ENCODE measurements at regions not wholly inside any gene's neighbourhood (a gene's known extent, or its start where the extent isn't known, plus 50 kb on each side); places are given as distances from the start of the nearest gene placed in this dataset.
"Not testable (repeated sequence)": the region's sequence is repeated elsewhere in the genome, so short reads cannot be mapped to it uniquely, and the experiment has no call there.

GRCh38 chr6:167751579-167752115, 75.1 kb upstream of the AFDN start:
- no peak for DNase-seq

DNA sequence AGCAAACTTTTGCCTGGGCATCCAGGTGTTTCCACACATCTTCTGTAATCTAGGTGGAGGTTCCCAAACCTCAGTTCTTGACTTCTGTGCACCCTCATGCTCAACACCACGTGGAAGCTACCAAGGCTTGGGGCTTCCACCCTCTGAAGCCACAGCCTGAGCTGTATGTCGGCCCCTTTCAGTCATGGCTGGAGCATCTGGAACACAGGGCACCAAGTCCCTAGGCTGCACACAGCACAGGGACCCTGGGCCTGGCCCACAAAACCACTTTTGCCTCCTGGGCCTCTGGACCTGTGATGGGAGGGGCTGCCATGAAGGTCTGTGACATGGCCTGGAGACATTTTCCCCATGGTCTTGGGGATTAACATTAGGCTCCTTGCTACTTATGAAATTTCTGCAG, 73.4 kb upstream of the AFDN start:
- not testable (repeated sequence) for DNase-seq

GRCh38 chr6:167754691-167755090, 72.0 kb upstream of the AFDN start:
- no peak for DNase-seq

- DNase-seq: no peak
Measured at GRCh38 chr6:167755461-167755860, 71.2 kb upstream of the AFDN start.

- DNase-seq: no peak
Measured at GRCh38 chr6:167756597-167756996, 70.1 kb upstream of the AFDN start.

- no peak for DNase-seq
Measured at GRCh38 chr6:167757249-167757648, 69.5 kb upstream of the AFDN start.

DNA sequence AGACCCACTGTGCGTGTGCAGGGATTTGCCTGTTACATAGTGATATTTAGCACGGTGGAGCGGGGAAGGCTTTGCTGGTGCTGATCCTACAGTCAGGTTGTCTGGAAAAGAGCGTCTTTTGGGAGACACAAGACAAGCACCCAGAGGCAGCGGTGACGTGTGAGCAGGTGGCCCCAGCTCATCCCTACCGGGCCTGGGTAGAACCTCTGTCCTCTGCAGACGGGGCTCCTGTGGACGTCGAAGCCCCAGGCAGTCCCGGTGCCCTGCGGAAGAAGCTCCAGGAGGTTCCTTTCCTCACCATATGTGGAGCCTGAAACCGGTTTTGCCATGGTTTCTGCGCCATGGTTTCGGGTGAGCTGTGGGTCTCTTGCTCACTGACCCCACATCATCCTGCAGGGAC, 68.9 kb upstream of the AFDN start:
- no peak for DNase-seq

GRCh38 chr6:167758309-167759023, 68.2 kb upstream of the AFDN start:
- DNase-seq: no peak

DNA sequence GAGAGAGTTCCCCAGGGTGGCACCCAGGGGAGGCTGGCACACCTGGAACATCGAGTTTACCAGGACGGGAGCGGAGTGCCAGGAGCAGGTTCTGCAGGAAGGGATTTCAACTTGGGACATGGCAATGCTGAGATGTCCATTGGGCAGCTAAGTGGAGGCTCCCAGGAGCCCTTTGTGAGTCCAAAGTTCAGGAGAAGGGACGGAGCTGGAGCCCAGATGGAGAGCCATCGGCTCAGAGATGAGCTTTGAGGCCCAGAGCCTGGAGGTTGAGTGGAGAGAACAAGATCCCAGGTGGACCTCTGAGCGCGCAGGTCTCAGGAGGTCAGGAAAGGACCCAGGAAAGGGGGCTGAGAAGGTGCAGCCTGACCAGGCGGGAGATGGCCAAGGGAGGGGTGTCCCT, 67.5 kb upstream of the AFDN start:
- DNase-seq: no peak

DNA sequence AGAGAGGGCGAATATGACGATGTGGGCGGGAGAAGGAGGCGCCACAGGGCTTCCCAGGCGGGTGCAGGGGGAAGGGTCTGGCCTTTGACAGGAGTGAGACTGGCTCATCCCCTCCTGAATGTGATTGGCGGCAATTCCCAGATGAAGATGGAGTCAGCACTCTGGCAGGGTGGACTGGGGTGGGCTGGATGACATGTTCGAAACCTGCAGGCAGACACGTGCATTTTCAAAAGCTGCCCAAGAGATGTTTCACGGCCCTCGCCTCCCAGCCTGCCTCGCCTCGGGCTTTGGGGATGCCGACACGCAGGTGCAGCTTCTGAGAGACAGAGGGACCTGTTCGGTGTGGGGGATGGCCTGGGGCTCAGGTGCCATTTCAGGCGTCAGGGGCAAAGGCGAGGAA, 66.8 kb upstream of the AFDN start:
- DNase-seq: no peak

DNA sequence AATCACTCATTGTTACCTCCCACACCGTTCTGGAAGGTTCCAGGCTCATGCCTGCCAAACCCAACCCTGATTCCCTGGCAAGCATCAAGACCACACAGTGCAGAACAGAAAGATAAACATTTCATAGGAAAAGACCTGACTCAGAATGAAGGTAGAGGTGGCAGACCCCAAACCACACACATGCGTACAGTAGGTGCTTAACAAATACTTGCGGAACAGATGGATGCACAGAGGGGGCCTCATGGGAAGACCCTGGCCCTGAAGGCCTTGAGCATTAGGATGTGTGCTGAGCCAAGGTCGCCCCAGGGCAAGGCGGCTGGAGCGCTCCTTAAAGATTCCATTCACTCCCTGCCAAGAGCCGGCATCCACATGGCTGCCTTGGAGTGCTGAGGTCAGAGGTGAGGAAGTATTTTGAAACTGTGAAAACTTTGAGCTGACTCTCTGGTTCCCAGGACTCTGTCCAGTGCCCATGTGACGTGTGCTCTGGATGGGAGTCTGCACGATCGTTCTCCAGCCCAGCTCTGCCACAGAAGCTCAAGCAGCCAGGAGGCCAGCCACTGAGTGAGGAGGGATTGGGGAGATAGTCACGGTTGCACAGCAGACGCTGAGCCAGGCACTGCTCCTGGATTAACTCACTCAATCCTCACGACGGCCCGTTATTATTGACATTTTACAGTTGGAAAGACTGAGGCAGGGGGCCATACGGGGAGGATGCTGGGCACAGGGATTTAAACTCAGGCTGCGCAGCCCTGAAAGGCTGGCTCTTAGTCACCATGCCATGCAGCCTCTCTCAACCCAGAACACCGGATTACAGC, 65.5 kb upstream of the AFDN start:
- peak in 10 of 56 donors; percentile 13 to 43 (median 25) for DNase-seq

DNA sequence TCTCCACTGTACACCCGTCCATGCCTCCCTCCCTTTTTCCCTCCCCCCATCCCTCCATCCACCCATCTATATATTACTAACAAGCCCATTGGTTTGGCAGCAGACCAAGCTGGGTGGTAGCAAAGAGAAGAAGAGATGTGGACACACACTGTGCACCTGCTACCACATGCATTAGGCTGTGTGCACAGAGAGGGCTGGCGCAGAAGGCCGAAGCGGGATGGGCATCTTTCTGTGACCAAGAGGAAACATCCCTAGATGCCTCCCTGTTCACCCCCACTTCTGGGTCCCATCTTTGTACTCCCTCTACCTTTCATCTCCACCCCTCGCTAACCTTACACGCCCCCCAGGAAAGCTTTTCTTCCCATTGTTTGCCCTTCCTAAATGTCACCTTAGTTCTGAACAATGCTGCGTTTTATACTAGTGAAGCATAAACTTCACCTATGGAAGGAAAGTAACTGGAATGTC, 64.9 kb upstream of the AFDN start:
- DNase-seq: peak in 1 of 56 donors; percentile 20

- DNase-seq: peak in 18 of 56 donors; percentile 8 to 52 (median 30)
Measured at GRCh38 chr6:167762259-167762962, 64.3 kb upstream of the AFDN start.

DNA sequence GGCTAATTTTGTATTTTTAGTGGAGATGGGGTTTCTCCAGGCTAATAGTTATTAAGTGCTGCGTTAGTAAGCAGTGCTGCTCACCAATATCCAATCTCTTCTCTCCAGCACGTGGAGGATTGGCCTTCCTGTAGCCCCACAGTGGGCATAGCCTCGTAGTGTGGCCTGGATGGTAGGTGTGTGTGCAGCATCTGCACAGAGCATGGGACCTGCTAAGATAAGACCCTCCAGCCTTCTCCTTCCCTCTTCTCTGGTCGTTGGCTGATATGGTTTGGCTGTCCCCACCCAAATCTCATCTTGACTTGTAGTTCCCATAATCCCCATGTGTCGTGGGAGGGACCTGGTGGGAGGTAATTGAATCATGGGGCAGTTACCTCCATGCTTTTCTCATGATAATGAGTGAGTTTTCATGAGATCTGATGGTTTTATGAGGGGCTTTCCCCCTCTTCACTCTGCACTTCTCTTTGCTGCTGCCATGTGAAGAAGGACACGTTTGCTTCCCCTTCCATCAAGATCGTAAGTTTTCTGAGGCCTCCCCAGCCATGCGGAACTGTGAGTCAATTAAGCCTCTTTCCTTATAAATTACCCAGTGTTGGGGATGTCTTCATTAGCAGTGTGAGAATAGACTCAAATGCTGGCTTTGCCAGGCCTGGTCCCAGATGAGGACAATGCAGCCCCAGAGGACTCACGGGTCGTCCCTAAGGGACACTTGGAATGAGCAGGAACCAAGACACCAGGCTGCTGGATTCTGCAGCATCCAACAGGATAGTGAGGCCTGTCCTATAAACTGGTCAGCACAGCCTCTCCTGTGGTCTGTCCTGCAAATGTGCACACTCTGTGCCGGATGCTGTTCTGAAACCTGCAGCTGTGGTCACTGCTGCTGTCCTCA, 63.4 kb upstream of the AFDN start:
- DNase-seq: no peak

DNA sequence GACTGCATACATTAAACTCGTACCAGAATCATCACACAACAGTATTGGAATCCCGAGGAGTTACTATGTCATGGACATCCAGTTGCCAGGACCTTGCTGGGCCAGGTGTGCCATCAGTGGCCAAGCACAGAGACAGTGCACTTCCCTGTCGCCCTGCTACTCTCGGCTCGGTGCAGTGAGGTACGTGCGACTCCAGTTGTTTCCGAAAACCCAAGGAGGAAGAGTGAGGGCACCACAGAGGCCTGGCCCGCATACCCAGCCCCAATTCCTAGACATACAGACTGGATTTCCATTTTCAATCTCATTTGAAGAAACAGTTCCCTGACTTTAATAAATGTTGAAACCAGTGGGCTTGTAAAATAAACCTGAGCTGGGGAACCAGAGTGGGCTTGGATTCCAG, 62.5 kb upstream of the AFDN start:
- DNase-seq: no peak

DNA sequence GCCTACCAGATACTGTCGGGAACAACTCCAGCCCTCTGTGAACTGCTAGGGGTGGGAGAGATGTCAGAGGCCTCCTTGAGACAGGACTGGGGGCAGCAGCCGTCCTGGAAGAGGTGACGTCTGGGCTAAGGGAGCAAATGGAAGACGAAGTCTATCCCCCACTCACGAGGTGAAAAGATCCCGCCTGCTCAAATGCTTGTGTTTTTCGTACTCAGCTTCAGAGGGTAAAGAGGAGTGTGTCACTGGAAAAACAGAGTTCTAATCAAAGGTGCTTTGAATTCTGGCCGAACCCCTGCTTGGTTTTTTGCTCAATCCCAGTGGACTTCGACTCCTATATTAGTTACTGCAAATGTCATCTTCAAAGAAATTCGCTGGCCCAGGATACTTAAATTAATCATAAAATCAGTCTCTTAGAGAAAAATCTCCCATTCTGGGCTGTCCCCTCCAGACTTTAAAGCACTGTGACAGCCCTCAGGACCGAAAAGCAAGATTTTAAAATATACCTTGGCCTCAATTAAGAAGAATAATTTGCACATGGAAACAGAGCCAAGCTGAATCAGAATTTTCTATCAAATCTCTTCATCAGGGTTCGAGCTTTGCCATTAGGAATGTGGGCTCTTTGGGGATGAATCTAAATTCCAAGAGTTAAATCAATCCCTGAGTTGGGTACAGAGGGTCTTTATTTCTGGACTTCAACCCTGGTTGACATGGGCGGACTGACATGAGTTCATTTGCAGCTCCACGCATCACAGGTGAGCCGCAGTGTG, 61.8 kb upstream of the AFDN start:
- DNase-seq: no peak

GRCh38 chr6:167766986-167767714, 59.6 kb upstream of the AFDN start:
- DNase-seq: no peak

DNA sequence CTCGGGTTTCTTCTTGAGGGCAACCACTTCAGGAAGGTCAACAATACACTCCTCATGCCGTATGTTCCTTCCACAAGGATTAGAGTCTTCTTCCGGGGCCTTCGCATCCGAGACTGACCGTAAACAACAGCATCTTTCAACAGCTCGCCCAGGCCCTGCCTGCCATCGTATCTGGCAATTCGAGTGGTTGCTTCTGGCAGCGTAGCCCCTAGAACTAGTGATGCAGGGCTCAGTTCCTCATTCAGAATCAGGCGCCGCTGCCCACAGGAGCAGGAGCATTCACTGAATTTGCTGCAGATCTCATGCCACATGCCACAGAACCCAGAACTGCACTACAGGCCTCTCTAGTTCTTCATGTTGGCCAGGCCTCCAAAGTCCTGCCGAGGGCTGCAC, 59.0 kb upstream of the AFDN start:
- no peak for DNase-seq

DNA sequence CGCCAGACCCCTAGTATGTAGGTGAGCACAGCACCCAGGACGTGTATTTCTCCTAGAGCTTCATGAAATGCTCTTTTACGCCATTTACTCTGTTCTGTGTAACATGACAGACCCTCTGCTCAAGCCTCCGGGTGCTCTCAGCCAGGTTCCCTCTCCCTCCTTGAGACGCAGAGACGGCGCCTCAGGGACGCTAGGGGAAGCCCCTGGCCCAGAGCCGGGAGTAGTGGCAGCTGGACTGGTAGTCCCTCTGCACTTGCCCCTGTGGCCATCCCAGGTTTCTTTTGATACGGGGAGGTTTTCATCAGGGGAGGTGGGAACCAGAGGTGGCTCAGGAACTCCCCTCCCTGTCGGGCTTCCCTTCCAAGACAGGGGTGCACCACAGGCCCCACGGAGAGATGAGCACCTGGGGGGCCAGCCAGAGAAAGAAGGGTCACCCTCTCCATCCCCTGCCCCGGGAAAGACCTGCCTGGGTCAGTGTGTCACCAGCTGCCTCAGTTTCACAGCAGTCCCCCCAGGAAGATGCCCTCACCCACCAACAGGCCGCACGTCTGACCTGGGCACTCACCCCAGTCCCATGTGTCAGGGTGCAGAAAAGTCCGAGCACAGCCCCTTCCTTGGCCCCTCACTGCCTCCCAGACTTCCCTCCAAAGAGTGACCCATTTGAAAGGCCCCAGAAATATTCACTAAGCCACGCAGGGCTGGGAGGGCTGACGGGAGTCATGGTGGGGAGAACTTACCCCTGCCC, 58.1 kb upstream of the AFDN start:
- no peak for DNase-seq
